DOHH2 (cell line): ENCODE measurements at regions not wholly inside any gene's neighbourhood (a gene's known extent, or its start where the extent isn't known, plus 50 kb on each side); places are given as distances from the start of the nearest gene placed in this dataset.

Experiments
- CTCF ChIP-seq: fragments of 200-600 bp; sonication (generic); IDR thresholded peaks from one replicate; pipeline ENCODE4 v1.5.1; 2014; ENCODE audit warnings: antibody characterized with exemption, mild to moderate bottlenecking, low read depth, low read length; ENCODE audit not compliant: poor library complexity, severe bottlenecking
- EZH2phosphoT487 ChIP-seq: fragments of 200-600 bp; sonication (generic); IDR thresholded peaks from 2 replicates; pipeline ENCODE4 v1.6.1; 2017; ENCODE audit warnings: borderline replicate concordance, mild to moderate bottlenecking, antibody characterized with exemption, low read length, moderate library complexity, mixed read lengths

GRCh38 chr12:74971201-74971600 is 238.4 kb downstream of the KCNC2 start:
- TF ChIP-seq CTCF (no peak), EZH2phosphoT487 (no peak)
